Keratinocyte (primary cell): ENCODE measurements at regions not wholly inside any gene's neighbourhood (a gene's known extent, or its start where the extent isn't known, plus 50 kb on each side); places are given as distances from the start of the nearest gene placed in this dataset.

Experiments used
- DNase-seq: peaks from one replicate; pipeline ENCODE4 v3.0.0-alpha.2; 2011; ENCODE audit warnings: low read depth, missing footprints, low spot score
- FAIRE-seq: peaks from 2 replicates; lab custom pipeline; 2011; peaks lifted over from hg19 to GRCh38; lab: Jason Lieb, UNC
- H2AFZ ChIP-seq: 2 replicates; pipeline ENCODE4 v1.6.0; 2012; ENCODE audit warnings: low read length, control low read depth, inconsistent platforms; ENCODE audit not compliant: control insufficient read depth
- H3K27ac ChIP-seq: 2 replicates; pipeline ENCODE4 v1.5.1; 2011; ENCODE audit warnings: low read length; ENCODE audit not compliant: control insufficient read depth, insufficient read depth
- H3K27me3 ChIP-seq: 3 replicates; pipeline ENCODE4 v1.6.0; 2011; ENCODE audit warnings: low read length; ENCODE audit not compliant: control insufficient read depth, insufficient read depth; ENCODE audit errors: extremely low read depth
- H3K36me3 ChIP-seq, 2 experiments: 2 replicates in 1 of 2; 3 replicates in 1 of 2; pipeline ENCODE4 v1.5.1; 2011; ENCODE audit warnings: low read length in 2 of 2, mild to moderate bottlenecking in 1 of 2; ENCODE audit not compliant: control insufficient read depth in 2 of 2, insufficient read depth in 2 of 2; ENCODE audit errors: extremely low read depth in 1 of 2
- H3K4me1 ChIP-seq: 3 replicates; pipeline ENCODE4 v1.5.1; 2011; ENCODE audit warnings: low read length; ENCODE audit not compliant: control insufficient read depth, insufficient read depth; ENCODE audit errors: extremely low read depth
- H3K4me2 ChIP-seq: 3 replicates; pipeline ENCODE4 v1.6.0; 2011; ENCODE audit warnings: low read depth, low read length; ENCODE audit not compliant: control insufficient read depth, insufficient read depth; ENCODE audit errors: extremely low read depth
- H3K4me3 ChIP-seq, 3 experiments: fragments of 200-600 bp in 1 of 3; sonication (generic) in 1 of 3; 2 replicates in 2 of 3; 3 replicates in 1 of 3; pipeline ENCODE4 v1.5.1; 2011 to 2016; ENCODE audit warnings: low read length in 3 of 3, mild to moderate bottlenecking in 3 of 3, control low read depth in 2 of 3, inconsistent platforms in 1 of 3, low read depth in 1 of 3, mixed read lengths in 1 of 3, mixed run types in 1 of 3, moderate library complexity in 1 of 3; ENCODE audit not compliant: control insufficient read depth in 2 of 3, insufficient read depth in 2 of 3; ENCODE audit errors: extremely low read depth in 1 of 3
- H3K79me2 ChIP-seq: 2 replicates; pipeline ENCODE4 v1.6.0; 2012; ENCODE audit warnings: low read length; ENCODE audit not compliant: control insufficient read depth, insufficient read depth
- H3K9ac ChIP-seq: 3 replicates; pipeline ENCODE4 v1.6.0; 2011; ENCODE audit warnings: low read length; ENCODE audit not compliant: control insufficient read depth, insufficient read depth; ENCODE audit errors: extremely low read depth
- H3K9me1 ChIP-seq: 3 replicates; pipeline ENCODE4 v1.6.0; 2011; ENCODE audit warnings: low read length; ENCODE audit not compliant: control insufficient read depth, insufficient read depth; ENCODE audit errors: extremely low read depth
- H3K9me3 ChIP-seq: 2 replicates; pipeline ENCODE4 v1.5.1; 2012; ENCODE audit warnings: low read depth, low read length; ENCODE audit not compliant: control insufficient read depth
- H4K20me1 ChIP-seq: 3 replicates; pipeline ENCODE4 v1.6.0; 2011; ENCODE audit warnings: low read length; ENCODE audit not compliant: control insufficient read depth, insufficient read depth; ENCODE audit errors: extremely low read depth
- CTCF ChIP-seq, 3 experiments: IDR thresholded peaks in 1 of 3; conservative IDR thresholded peaks in 1 of 3; optimal IDR thresholded peaks in 1 of 3; 2 replicates in 2 of 3; 3 replicates in 1 of 3; pipeline versions ENCODE3 to v1.5.1; 2011; ENCODE audit warnings: low read length in 3 of 3, mild to moderate bottlenecking in 3 of 3, moderate library complexity in 2 of 3, control low read depth in 1 of 3, inconsistent platforms in 1 of 3; ENCODE audit not compliant: insufficient read depth in 2 of 3; ENCODE audit errors: extremely low read depth in 1 of 3
- EZH2 ChIP-seq: IDR thresholded peaks from one replicate; pipeline ENCODE4 v1.6.1; 2012; ENCODE audit warnings: inconsistent platforms, mild to moderate bottlenecking, low read length, moderate library complexity
- dilution Hi-C: fragments of 300-500 bp; cut with MboI; formaldehyde crosslinking; loops from one replicate; pipeline ENCODE4 v1.7.0; 2020; ENCODE audit warnings: low sequenced_read_pairs; ENCODE audit not compliant: extremely low pct_ligation_motif_present

- Histone ChIP-seq H3K4me2 (no peak overlapping the region), H3K4me3 (no peak overlapping the region), H3K27me3 (no peaks in the 10 kb centered on the region), H2AFZ (no peak overlapping the region), H3K9ac (no peak overlapping the region), H3K36me3 (no peaks in the 10 kb centered on the region), H3K9me1 (no peaks in the 10 kb centered on the region), H3K9me3 (no peaks in the 10 kb centered on the region), H4K20me1 (no peaks in the 10 kb centered on the region), H3K4me1 (no peaks in the 10 kb centered on the region), H3K27ac (no peak overlapping the region), H3K79me2 (no peaks in the 10 kb centered on the region)
- no peak for FAIRE-seq
- DNase-seq, result no peak
- dilution Hi-C loops, result no loop called here
- no peak for TF ChIP-seq CTCF (optimal IDR thresholded peaks at IDR 0.05 in 1 of 3, IDR thresholded peaks at IDR 0.05 in 1 of 3, conservative IDR thresholded peaks at IDR 0.05 in 1 of 3; ENCODE audit: extremely low read depth in 1 of 3, insufficient read depth in 2 of 3, low read length in 3 of 3)
- no peak for TF ChIP-seq EZH2
Observed at GRCh38 chr6:148116001-148116400, 226.6 kb upstream of the SASH1 start.

- H3K27me3 ChIP-seq, result no peaks in the 10 kb centered on the region
- FAIRE-seq (no peak), DNase-seq (no peak)
- dilution Hi-C loops, result no loop called here
- H3K9me1 ChIP-seq, result no peaks in the 10 kb centered on the region
- H3K36me3 ChIP-seq, result no peaks in the 10 kb centered on the region
- no peak overlapping the region for H2AFZ ChIP-seq
- H3K9me3 ChIP-seq, result no peaks in the 10 kb centered on the region
- no peak overlapping the region for H3K9ac ChIP-seq
- H3K4me1 ChIP-seq, result no peaks in the 10 kb centered on the region
- no peak overlapping the region for H3K4me2 ChIP-seq
- H3K79me2 ChIP-seq, result no peaks in the 10 kb centered on the region
- H4K20me1 ChIP-seq, result no peaks in the 10 kb centered on the region
- no peak overlapping the region for H3K27ac ChIP-seq
- no peak for TF ChIP-seq CTCF (optimal IDR thresholded peaks at IDR 0.05 in 1 of 3, IDR thresholded peaks at IDR 0.05 in 1 of 3, conservative IDR thresholded peaks at IDR 0.05 in 1 of 3; ENCODE audit: extremely low read depth in 1 of 3, insufficient read depth in 2 of 3, low read length in 3 of 3)
- no peak for TF ChIP-seq EZH2
- no peak overlapping the region for H3K4me3 ChIP-seq
Observed at GRCh38 chr6:148118244-148118643, 224.4 kb upstream of the SASH1 start.
